Gastrocnemius medialis (tissue), 4 donors: ENCODE measurements at regions not wholly inside any gene's neighbourhood (a gene's known extent, or its start where the extent isn't known, plus 50 kb on each side); places are given as distances from the start of the nearest gene placed in this dataset.

Experiments
- ATAC-seq, 2 donors: fragments of 150-250 bp; one replicate each; pipeline ENCODE4 v1.9.1; 2016
- DNase-seq, 2 donors: peaks; one replicate each; pipeline ENCODE4 v3.0.0-alpha.2; 2019
- H3K27ac ChIP-seq, 4 donors: fragments of 200-600 bp; sonication (generic); 1 replicate in 1 of 4; 2 replicates in 3 of 4; pipeline ENCODE4 v1.5.1; 2016 to 2018; ENCODE audit warnings: mild to moderate bottlenecking in 2 of 4, moderate library complexity in 1 of 4
- H3K27me3 ChIP-seq, 3 donors: fragments of 200-600 bp; sonication (generic) in 2 of 3; 1 replicate in 1 of 3; 2 replicates in 2 of 3; pipeline versions ENCODE4 v1.5.1 to v1.6.0; 2016 to 2019; ENCODE audit warnings: mild to moderate bottlenecking in 1 of 3, moderate library complexity in 1 of 3
- H3K36me3 ChIP-seq, 2 donors: fragments of 200-600 bp; sonication (generic) in 1 of 2; one replicate each; pipeline ENCODE4 v1.5.1; 2017 to 2018
- H3K4me1 ChIP-seq, 2 donors: fragments of 200-600 bp; sonication (generic) in 1 of 2; one replicate each; pipeline ENCODE4 v1.5.1; 2016 to 2017; ENCODE audit warnings: mild to moderate bottlenecking in 2 of 2
- H3K4me3 ChIP-seq, 4 donors: fragments of 200-600 bp; sonication (generic) in 3 of 4; 1 replicate in 1 of 4; 2 replicates in 3 of 4; pipeline ENCODE4 v1.5.1; 2016 to 2019; ENCODE audit warnings: mild to moderate bottlenecking in 2 of 4
- H3K9me3 ChIP-seq, 3 donors: fragments of 200-600 bp; sonication (generic) in 2 of 3; 1 replicate in 1 of 3; 2 replicates in 2 of 3; pipeline ENCODE4 v1.5.1; 2016 to 2019
- POLR2A ChIP-seq, 2 donors: fragments of 450-650 bp; IDR thresholded peaks; one replicate each; pipeline ENCODE4 v1.6.1; 2017; ENCODE audit warnings: antibody characterized with exemption in 2 of 2, mild to moderate bottlenecking in 2 of 2, moderate library complexity in 2 of 2
- in situ Hi-C, 4 donors: fragments of 200-750 bp; cut with MboI; loops; one replicate each; pipeline versions ENCODE4 v1.15.0 to v1.8.0; 2017; ENCODE audit warnings: low sequenced_read_pairs in 4 of 4
- intact Hi-C: fragments of 100-400 bp; cut with DNase I; formaldehyde crosslinking; loops from one replicate; pipeline ENCODE4 v1.15.1; 2023; ENCODE audit warnings: low total_unique reads
- TF ChIP-seq, protein P1 (sequence below), 5 experiments: fragments of 450-650 bp in 3 of 5; fragments of 200-600 bp in 2 of 5; sonication (generic) in 2 of 5; IDR thresholded peaks in 4 of 5; conservative IDR thresholded peaks in 1 of 5; 1 replicate in 4 of 5; 2 replicates in 1 of 5; pipeline ENCODE4 v1.5.1; 2016 to 2019; ENCODE audit warnings: antibody characterized with exemption in 5 of 5, mild to moderate bottlenecking in 3 of 5, moderate library complexity in 3 of 5

- ATAC-seq, result no peak
- H3K9me3 ChIP-seq, result no peaks in the 10 kb centered on the region
- no peaks in the 10 kb centered on the region for H3K36me3 ChIP-seq
- TF ChIP-seq, protein P1, sequence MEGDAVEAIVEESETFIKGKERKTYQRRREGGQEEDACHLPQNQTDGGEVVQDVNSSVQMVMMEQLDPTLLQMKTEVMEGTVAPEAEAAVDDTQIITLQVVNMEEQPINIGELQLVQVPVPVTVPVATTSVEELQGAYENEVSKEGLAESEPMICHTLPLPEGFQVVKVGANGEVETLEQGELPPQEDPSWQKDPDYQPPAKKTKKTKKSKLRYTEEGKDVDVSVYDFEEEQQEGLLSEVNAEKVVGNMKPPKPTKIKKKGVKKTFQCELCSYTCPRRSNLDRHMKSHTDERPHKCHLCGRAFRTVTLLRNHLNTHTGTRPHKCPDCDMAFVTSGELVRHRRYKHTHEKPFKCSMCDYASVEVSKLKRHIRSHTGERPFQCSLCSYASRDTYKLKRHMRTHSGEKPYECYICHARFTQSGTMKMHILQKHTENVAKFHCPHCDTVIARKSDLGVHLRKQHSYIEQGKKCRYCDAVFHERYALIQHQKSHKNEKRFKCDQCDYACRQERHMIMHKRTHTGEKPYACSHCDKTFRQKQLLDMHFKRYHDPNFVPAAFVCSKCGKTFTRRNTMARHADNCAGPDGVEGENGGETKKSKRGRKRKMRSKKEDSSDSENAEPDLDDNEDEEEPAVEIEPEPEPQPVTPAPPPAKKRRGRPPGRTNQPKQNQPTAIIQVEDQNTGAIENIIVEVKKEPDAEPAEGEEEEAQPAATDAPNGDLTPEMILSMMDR (IDR thresholded peaks at IDR 0.05 in 4 of 5, conservative IDR thresholded peaks at IDR 0.05 in 1 of 5), result no peak
- no peak for TF ChIP-seq POLR2A (IDR thresholded peaks at IDR 0.05)
- no peak overlapping the region for H3K4me3 ChIP-seq
- DNase-seq, result no peak
- intact Hi-C loops, result no loop called here
- in situ Hi-C loops, result no loop called here
- no peaks in the 10 kb centered on the region for H3K27me3 ChIP-seq
- no peak overlapping the region for H3K27ac ChIP-seq
- no peaks in the 10 kb centered on the region for H3K4me1 ChIP-seq
These were observed 299.9 kb upstream of the SALL3 start for GRCh38 chr18:78679613-78680260.

- no peak for TF ChIP-seq POLR2A (IDR thresholded peaks at IDR 0.05)
- TF ChIP-seq, protein P1 (IDR thresholded peaks at IDR 0.05 in 4 of 5, conservative IDR thresholded peaks at IDR 0.05 in 1 of 5), result no peak
- H3K27me3 ChIP-seq, result no peaks in the 10 kb centered on the region
- no peak for ATAC-seq
- no peak for DNase-seq
- H3K4me3 ChIP-seq, result no peak overlapping the region
- in situ Hi-C loops, result no loop called here
- no peaks in the 10 kb centered on the region for H3K36me3 ChIP-seq
- no peaks in the 10 kb centered on the region for H3K9me3 ChIP-seq
- intact Hi-C loops, result no loop called here
- no peak overlapping the region for H3K27ac ChIP-seq
- no peaks in the 10 kb centered on the region for H3K4me1 ChIP-seq
These were observed 298.2 kb upstream of the SALL3 start for GRCh38 chr18:78681396-78681795.

DNA sequence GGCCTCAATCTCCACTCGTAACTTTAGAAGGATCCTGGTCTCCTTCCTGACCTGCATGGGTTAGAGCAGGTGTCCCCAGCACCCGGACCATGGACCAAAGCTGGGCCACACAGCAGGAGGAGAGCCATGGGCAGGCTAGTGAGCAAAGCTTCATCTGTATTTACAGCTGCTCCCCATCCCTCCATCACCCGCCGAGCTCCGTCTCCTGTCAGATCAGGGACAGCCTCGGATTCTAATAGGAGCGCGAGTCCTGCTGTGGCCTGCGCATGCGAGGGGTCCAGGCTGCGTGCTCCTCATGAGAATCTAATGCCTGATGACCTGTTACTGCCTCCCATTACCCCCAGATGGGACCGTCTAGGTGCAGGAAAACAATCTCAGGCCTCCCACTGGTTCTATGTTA, 297.7 kb upstream of the SALL3 start:
- intact Hi-C loops, result no loop called here
- H3K36me3 ChIP-seq, result no peaks in the 10 kb centered on the region
- ATAC-seq, result no peak
- H3K27ac ChIP-seq, result no peak overlapping the region
- no peaks in the 10 kb centered on the region for H3K27me3 ChIP-seq
- no peaks in the 10 kb centered on the region for H3K9me3 ChIP-seq
- in situ Hi-C loops, result no loop called here
- DNase-seq, result no peak
- H3K4me3 ChIP-seq, result no peak overlapping the region
- H3K4me1 ChIP-seq, result no peaks in the 10 kb centered on the region
- TF ChIP-seq, protein P1 (IDR thresholded peaks at IDR 0.05 in 4 of 5, conservative IDR thresholded peaks at IDR 0.05 in 1 of 5), result no peak
- TF ChIP-seq POLR2A (IDR thresholded peaks at IDR 0.05), result no peak

DNA sequence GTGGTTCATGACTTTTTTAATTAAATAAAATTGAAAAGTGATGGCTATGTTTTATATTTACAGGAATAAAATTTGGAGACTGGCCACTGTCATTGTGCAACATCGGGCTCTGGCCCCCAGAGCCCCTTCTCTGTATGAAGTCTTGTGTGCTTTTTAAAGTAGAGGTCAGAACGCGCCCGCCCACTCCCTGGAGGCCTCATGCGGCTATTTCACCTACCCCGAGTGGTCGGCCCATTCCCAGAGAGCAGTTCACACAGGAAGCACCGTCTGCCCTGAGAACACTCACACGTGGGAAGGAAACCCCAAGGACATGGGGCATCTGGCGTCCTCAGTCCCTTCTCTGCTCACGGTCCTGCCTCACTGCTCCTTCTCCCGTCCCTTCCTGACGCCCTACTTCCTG, 296.9 kb upstream of the SALL3 start:
- no peak overlapping the region for H3K27ac ChIP-seq
- DNase-seq (no peak), ATAC-seq (no peak)
- intact Hi-C loops, result no loop called here
- H3K9me3 ChIP-seq, result no peaks in the 10 kb centered on the region
- H3K36me3 ChIP-seq, result no peaks in the 10 kb centered on the region
- H3K4me1 ChIP-seq, result no peaks in the 10 kb centered on the region
- TF ChIP-seq POLR2A (IDR thresholded peaks at IDR 0.05), result no peak
- TF ChIP-seq, protein P1 (IDR thresholded peaks at IDR 0.05 in 4 of 5, conservative IDR thresholded peaks at IDR 0.05 in 1 of 5), result no peak
- H3K27me3 ChIP-seq, result no peaks in the 10 kb centered on the region
- in situ Hi-C loops, result no loop called here
- H3K4me3 ChIP-seq, result no peak overlapping the region
